SK-N-SH treated with all-trans-retinoic acid at 6 μM for 48 hours (cell line): ENCODE measurements at regions not wholly inside any gene's neighbourhood (a gene's known extent, or its start where the extent isn't known, plus 50 kb on each side); places are given as distances from the start of the nearest gene placed in this dataset.

ENCODE experiments used
- ATAC-seq: fragments of 200-7000 bp; cut with Tn5 transposase; 3 replicates; pipeline ENCODE4 v1.9.1; 2020; ENCODE audit warnings: mild to moderate bottlenecking, moderate library complexity
- ARNTL ChIP-seq: fragments of 450-650 bp; formaldehyde crosslinking; IDR thresholded peaks from 2 replicates; pipeline ENCODE4 v1.5.0; 2020; ENCODE audit warnings: low read depth, mild to moderate bottlenecking, moderate library complexity, borderline replicate concordance
- BACH2 ChIP-seq: fragments of 250-450 bp; sonication (Bioruptor Pico); IDR thresholded peaks from 2 replicates; pipeline ENCODE4 v1.9.0; 2021; ENCODE audit warnings: mild to moderate bottlenecking, borderline replicate concordance
- CSDC2 ChIP-seq: fragments of 250-450 bp; sonication (Bioruptor Pico); IDR thresholded peaks from 2 replicates; pipeline ENCODE4 v1.5.0; 2020; ENCODE audit warnings: mild to moderate bottlenecking, moderate library complexity
- ESRRG ChIP-seq: fragments of 250-450 bp; sonication (Bioruptor Pico); IDR thresholded peaks from 2 replicates; pipeline ENCODE4 v1.6.1; 2021; ENCODE audit warnings: mild to moderate bottlenecking
- GLIS3 ChIP-seq: fragments of 250-450 bp; sonication (Bioruptor Pico); IDR thresholded peaks from 2 replicates; pipeline ENCODE4 v1.5.0; 2020; ENCODE audit warnings: mild to moderate bottlenecking, moderate library complexity
- ISL1 ChIP-seq: fragments of 250-450 bp; sonication (Bioruptor Pico); IDR thresholded peaks from 2 replicates; pipeline ENCODE4 v2.1.2; 2022; ENCODE audit warnings: mild to moderate bottlenecking, moderate library complexity
- OSR1 ChIP-seq: fragments of 250-450 bp; sonication (Bioruptor Pico); IDR thresholded peaks from 2 replicates; pipeline ENCODE4 v1.8.0; 2022; ENCODE audit warnings: moderate library complexity, mild to moderate bottlenecking, inconsistent platforms
- PPARA ChIP-seq: fragments of 250-450 bp; sonication (Bioruptor Pico); IDR thresholded peaks from 2 replicates; pipeline ENCODE4 v1.5.0; 2020; ENCODE audit warnings: mild to moderate bottlenecking, borderline replicate concordance
- RARB ChIP-seq: fragments of 250-450 bp; sonication (Bioruptor Pico); IDR thresholded peaks from 2 replicates; pipeline ENCODE4 v1.8.0; 2021; ENCODE audit warnings: mild to moderate bottlenecking, moderate library complexity
- SNAI2 ChIP-seq: fragments of 250-450 bp; sonication (Bioruptor Pico); IDR thresholded peaks from 2 replicates; pipeline ENCODE4 v1.5.0; 2020; ENCODE audit warnings: mild to moderate bottlenecking, moderate library complexity
- TCF4 ChIP-seq: fragments of 250-450 bp; sonication (Bioruptor Pico); IDR thresholded peaks from 2 replicates; pipeline ENCODE4 v1.8.0; 2021; ENCODE audit warnings: mild to moderate bottlenecking, moderate library complexity, borderline replicate concordance
- TOX ChIP-seq: fragments of 250-450 bp; sonication (Bioruptor Pico); IDR thresholded peaks from 2 replicates; pipeline ENCODE4 v1.8.0; 2021; ENCODE audit warnings: mild to moderate bottlenecking, moderate library complexity, borderline replicate concordance
- ZC3H10 ChIP-seq: fragments of 250-450 bp; sonication (Bioruptor Pico); IDR thresholded peaks from 2 replicates; pipeline ENCODE4 v1.5.1; 2021; ENCODE audit warnings: mild to moderate bottlenecking, moderate library complexity
- ZFP3 ChIP-seq: fragments of 250-450 bp; sonication (Bioruptor Pico); IDR thresholded peaks from 2 replicates; pipeline ENCODE4 v1.5.0; 2020; ENCODE audit warnings: mild to moderate bottlenecking, moderate library complexity
- ZFP30 ChIP-seq: fragments of 450-650 bp; formaldehyde crosslinking; IDR thresholded peaks from 2 replicates; pipeline ENCODE4 v1.5.0; 2022; ENCODE audit warnings: mild to moderate bottlenecking, moderate library complexity
- ZNF70 ChIP-seq: fragments of 450-650 bp; formaldehyde crosslinking; IDR thresholded peaks from 2 replicates; pipeline ENCODE4 v1.5.0; 2020; ENCODE audit warnings: mild to moderate bottlenecking, moderate library complexity
- ZNF8 ChIP-seq: fragments of 450-650 bp; formaldehyde crosslinking; IDR thresholded peaks from 2 replicates; pipeline ENCODE4 v1.5.0; 2020; ENCODE audit warnings: mild to moderate bottlenecking, moderate library complexity
- TF ChIP-seq, protein P1 (sequence below): fragments of 250-450 bp; sonication (Bioruptor Pico); IDR thresholded peaks from 2 replicates; pipeline ENCODE4 v1.8.0; 2021; ENCODE audit warnings: low read depth, mild to moderate bottlenecking, moderate library complexity, borderline replicate concordance
- TF ChIP-seq, protein P2 (sequence below): fragments of 250-450 bp; sonication (Bioruptor Pico); IDR thresholded peaks from 2 replicates; pipeline ENCODE4 v1.5.1; 2021; ENCODE audit warnings: mild to moderate bottlenecking, moderate library complexity
- TF ChIP-seq, protein P3 (sequence below): fragments of 250-450 bp; sonication (Bioruptor Pico); IDR thresholded peaks from 2 replicates; pipeline ENCODE4 v1.8.0; 2020; ENCODE audit warnings: mild to moderate bottlenecking, moderate library complexity, borderline replicate concordance
- TF ChIP-seq, protein P4 (sequence below): fragments of 250-450 bp; sonication (Bioruptor Pico); IDR thresholded peaks from 2 replicates; pipeline ENCODE4 v1.5.0; 2020; ENCODE audit warnings: mild to moderate bottlenecking, moderate library complexity

DNA sequence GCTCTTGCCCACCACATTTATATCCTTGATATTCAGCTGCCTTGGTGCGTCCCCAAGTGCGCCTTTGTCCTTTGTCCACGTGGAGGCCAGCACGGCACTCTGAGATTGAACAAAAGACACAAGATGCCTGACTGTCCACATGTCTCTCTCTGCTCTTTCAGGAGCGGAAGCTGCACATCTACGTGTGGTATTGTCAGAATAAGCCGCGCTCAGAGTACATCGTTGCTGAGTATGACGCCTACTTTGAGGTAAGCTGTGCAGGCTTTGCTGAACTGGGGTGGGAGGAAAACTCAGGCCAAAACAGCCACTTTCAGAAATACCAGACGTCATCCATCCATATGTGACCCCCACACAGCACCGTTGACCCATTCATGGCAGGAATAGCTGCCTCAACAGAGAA lies 72.0 kb upstream of the UMPS start:
- no peak for TF ChIP-seq ZNF70 (CRISPR knock-in tag)
- TF ChIP-seq SNAI2 (CRISPR knock-in tag): no peak
- TF ChIP-seq ZNF8: no peak
- TF ChIP-seq ZFP30 (CRISPR knock-in tag): no peak
- no peak for TF ChIP-seq ZFP3 (CRISPR knock-in tag)
- no peak for TF ChIP-seq ZC3H10 (CRISPR knock-in tag)
- no peak for TF ChIP-seq ARNTL
- TF ChIP-seq ESRRG (CRISPR knock-in tag): no peak
- TF ChIP-seq TCF4 (CRISPR knock-in tag): no peak
- no peak for TF ChIP-seq GLIS3 (CRISPR knock-in tag)
- TF ChIP-seq, protein P1, sequence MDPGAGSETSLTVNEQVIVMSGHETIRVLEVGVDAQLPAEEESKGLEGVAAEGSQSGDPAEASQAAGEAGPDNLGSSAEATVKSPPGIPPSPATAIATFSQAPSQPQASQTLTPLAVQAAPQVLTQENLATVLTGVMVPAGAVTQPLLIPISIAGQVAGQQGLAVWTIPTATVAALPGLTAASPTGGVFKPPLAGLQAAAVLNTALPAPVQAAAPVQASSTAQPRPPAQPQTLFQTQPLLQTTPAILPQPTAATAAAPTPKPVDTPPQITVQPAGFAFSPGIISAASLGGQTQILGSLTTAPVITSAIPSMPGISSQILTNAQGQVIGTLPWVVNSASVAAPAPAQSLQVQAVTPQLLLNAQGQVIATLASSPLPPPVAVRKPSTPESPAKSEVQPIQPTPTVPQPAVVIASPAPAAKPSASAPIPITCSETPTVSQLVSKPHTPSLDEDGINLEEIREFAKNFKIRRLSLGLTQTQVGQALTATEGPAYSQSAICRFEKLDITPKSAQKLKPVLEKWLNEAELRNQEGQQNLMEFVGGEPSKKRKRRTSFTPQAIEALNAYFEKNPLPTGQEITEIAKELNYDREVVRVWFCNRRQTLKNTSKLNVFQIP: no peak
- TF ChIP-seq, protein P2, sequence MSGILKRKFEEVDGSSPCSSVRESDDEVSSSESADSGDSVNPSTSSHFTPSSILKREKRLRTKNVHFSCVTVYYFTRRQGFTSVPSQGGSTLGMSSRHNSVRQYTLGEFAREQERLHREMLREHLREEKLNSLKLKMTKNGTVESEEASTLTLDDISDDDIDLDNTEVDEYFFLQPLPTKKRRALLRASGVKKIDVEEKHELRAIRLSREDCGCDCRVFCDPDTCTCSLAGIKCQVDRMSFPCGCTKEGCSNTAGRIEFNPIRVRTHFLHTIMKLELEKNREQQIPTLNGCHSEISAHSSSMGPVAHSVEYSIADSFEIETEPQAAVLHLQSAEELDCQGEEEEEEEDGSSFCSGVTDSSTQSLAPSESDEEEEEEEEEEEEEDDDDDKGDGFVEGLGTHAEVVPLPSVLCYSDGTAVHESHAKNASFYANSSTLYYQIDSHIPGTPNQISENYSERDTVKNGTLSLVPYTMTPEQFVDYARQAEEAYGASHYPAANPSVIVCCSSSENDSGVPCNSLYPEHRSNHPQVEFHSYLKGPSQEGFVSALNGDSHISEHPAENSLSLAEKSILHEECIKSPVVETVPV (CRISPR knock-in tag): no peak
- no peak for TF ChIP-seq TOX (CRISPR knock-in tag)
- no peak for TF ChIP-seq CSDC2
- TF ChIP-seq, all 23 proteins: peak for 0
- ATAC-seq: no peak

DNA sequence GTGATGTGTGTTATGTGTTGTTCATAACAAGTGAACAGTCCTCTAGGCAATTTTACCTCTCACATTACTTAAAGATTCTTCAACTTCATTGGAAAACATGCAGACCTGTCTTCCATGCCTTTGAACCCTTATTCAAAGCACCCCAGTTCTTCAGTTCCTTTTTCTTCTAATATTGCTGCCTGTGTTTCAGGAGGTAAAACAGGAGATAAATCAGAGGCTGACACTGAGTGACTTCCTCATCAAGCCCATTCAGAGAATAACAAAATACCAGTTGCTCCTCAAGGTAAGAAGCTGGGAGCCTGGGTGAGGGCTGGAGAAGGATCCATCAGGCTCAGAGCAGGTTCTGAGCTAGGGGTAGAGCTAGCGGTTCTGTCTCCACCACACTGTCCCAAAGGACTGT lies 71.1 kb upstream of the UMPS start:
- no peak for ATAC-seq
- TF ChIP-seq OSR1 (CRISPR knock-in tag) (no peak), ESRRG (CRISPR knock-in tag) (no peak), ISL1 (CRISPR knock-in tag) (no peak), ARNTL (no peak), BACH2 (CRISPR knock-in tag) (no peak)
- TF ChIP-seq, protein P3, sequence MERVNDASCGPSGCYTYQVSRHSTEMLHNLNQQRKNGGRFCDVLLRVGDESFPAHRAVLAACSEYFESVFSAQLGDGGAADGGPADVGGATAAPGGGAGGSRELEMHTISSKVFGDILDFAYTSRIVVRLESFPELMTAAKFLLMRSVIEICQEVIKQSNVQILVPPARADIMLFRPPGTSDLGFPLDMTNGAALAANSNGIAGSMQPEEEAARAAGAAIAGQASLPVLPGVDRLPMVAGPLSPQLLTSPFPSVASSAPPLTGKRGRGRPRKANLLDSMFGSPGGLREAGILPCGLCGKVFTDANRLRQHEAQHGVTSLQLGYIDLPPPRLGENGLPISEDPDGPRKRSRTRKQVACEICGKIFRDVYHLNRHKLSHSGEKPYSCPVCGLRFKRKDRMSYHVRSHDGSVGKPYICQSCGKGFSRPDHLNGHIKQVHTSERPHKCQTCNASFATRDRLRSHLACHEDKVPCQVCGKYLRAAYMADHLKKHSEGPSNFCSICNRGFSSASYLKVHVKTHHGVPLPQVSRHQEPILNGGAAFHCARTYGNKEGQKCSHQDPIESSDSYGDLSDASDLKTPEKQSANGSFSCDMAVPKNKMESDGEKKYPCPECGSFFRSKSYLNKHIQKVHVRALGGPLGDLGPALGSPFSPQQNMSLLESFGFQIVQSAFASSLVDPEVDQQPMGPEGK (CRISPR knock-in tag): no peak
- TF ChIP-seq, protein P4, sequence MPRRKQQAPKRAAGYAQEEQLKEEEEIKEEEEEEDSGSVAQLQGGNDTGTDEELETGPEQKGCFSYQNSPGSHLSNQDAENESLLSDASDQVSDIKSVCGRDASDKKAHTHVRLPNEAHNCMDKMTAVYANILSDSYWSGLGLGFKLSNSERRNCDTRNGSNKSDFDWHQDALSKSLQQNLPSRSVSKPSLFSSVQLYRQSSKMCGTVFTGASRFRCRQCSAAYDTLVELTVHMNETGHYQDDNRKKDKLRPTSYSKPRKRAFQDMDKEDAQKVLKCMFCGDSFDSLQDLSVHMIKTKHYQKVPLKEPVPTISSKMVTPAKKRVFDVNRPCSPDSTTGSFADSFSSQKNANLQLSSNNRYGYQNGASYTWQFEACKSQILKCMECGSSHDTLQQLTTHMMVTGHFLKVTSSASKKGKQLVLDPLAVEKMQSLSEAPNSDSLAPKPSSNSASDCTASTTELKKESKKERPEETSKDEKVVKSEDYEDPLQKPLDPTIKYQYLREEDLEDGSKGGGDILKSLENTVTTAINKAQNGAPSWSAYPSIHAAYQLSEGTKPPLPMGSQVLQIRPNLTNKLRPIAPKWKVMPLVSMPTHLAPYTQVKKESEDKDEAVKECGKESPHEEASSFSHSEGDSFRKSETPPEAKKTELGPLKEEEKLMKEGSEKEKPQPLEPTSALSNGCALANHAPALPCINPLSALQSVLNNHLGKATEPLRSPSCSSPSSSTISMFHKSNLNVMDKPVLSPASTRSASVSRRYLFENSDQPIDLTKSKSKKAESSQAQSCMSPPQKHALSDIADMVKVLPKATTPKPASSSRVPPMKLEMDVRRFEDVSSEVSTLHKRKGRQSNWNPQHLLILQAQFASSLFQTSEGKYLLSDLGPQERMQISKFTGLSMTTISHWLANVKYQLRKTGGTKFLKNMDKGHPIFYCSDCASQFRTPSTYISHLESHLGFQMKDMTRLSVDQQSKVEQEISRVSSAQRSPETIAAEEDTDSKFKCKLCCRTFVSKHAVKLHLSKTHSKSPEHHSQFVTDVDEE (CRISPR knock-in tag): no peak

DNA sequence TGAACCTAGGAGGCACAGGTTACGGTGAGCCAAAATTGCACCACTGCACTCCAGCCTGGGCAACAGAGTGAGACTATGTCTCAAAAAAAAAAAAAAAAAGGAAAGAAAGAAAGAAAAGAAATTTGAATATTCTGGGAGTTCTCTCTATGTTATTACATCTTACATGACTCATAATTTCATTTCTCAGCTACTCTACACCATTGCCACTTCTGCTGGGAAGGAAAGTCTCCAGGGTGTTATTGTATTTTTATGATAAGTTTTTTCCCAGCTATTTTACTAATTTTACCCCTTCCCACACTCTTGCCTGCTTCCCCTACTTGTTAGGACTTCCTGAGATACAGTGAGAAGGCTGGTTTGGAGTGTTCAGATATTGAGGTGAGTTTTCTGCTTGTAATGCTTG lies 69.7 kb upstream of the UMPS start:
- TF ChIP-seq ZC3H10 (CRISPR knock-in tag): no peak
- TF ChIP-seq, protein P2 (CRISPR knock-in tag): no peak
- no peak for TF ChIP-seq PPARA (CRISPR knock-in tag)
- no peak for TF ChIP-seq RARB
- no peak for TF ChIP-seq OSR1 (CRISPR knock-in tag)
- TF ChIP-seq ZNF70 (CRISPR knock-in tag): no peak
- TF ChIP-seq ARNTL: no peak
- ATAC-seq: no peak

DNA sequence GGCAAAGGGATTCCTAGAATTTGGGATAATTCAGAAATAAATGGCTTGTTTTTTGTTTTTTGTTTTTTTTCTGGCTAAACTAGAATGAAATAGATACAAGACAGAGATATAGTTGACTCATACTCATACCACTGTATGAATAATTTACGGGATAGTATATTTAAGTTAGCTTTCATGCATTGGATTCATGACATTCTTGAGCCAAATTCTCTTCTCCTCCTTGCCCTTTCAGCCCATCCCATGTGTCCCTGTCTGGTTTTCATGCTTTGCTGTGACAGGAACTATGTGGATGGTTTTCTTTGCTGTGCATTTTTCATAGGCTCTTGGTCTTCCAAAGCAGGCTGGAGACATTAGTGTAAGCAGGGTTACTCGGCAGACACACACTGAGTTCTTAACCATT lies 66.6 kb upstream of the UMPS start:
- ATAC-seq: peak; percentile 94
- TF ChIP-seq TCF4 (CRISPR knock-in tag) (no peak), BACH2 (CRISPR knock-in tag) (no peak)
